Panc1 (cell line): ENCODE measurements at regions not wholly inside any gene's neighbourhood (a gene's known extent, or its start where the extent isn't known, plus 50 kb on each side); places are given as distances from the start of the nearest gene placed in this dataset.

ENCODE experiments used
- ATAC-seq: fragments of 200-7000 bp; cut with Tn5 transposase; 2 replicates; pipeline ENCODE4 v1.9.1; 2020; ENCODE audit warnings: mild to moderate bottlenecking, moderate library complexity
- BruUV-seq: library from RNA; stranded (reverse); fragments of 400-500 nt; replicated peaks from 2 replicates; lab custom pipeline; 2021; lab: Mats Ljungman, UMichigan
- CTCF ChIA-PET: fragments of 300-600 bp; sonication (Branson Sonifier 250); formaldehyde crosslinking; loops from one replicate; lab custom pipeline; 2022; ENCODE audit warnings: antibody characterized with exemption; lab: Charles Lee
- POLR2A ChIA-PET: fragments of 300-600 bp; sonication (Branson Sonifier 250); formaldehyde crosslinking; loops from one replicate; lab custom pipeline; 2022; ENCODE audit warnings: antibody characterized with exemption; lab: Charles Lee
- DNase-seq: peaks from one replicate; pipeline ENCODE4 v3.0.0-alpha.2; 2010; ENCODE audit warnings: low read depth, low spot score
- H3K27ac ChIP-seq: 2 replicates; pipeline ENCODE4 v1.5.1; 2011; ENCODE audit warnings: mild to moderate bottlenecking, low read length, inconsistent platforms
- H3K27me3 ChIP-seq: fragments of 200-500 bp; sonication (Bioruptor generic); 2 replicates; pipeline ENCODE4 v1.6.0; 2014; ENCODE audit warnings: low read length, inconsistent platforms; ENCODE audit not compliant: control insufficient read depth, insufficient read depth
- H3K36me3 ChIP-seq: fragments of 200-500 bp; sonication (Bioruptor generic); 2 replicates; pipeline ENCODE4 v1.5.1; 2014; ENCODE audit warnings: inconsistent platforms, mild to moderate bottlenecking, low read length, moderate library complexity; ENCODE audit not compliant: control insufficient read depth, insufficient read depth
- H3K4me1 ChIP-seq: 2 replicates; pipeline ENCODE4 v1.5.1; 2011; ENCODE audit warnings: inconsistent platforms, mild to moderate bottlenecking, low read length, moderate library complexity; ENCODE audit not compliant: control insufficient read depth, insufficient read depth
- H3K4me3 ChIP-seq, 2 experiments: 2 replicates each; pipeline ENCODE4 v1.5.1; 2011 to 2012; ENCODE audit warnings: low read depth in 2 of 2, low read length in 2 of 2, mild to moderate bottlenecking in 2 of 2, inconsistent platforms in 1 of 2, moderate library complexity in 1 of 2
- H3K9me3 ChIP-seq: fragments of 200-500 bp; sonication (Bioruptor generic); 2 replicates; pipeline ENCODE4 v1.5.1; 2014; ENCODE audit warnings: low read depth, mild to moderate bottlenecking, inconsistent platforms, low read length, moderate library complexity; ENCODE audit not compliant: control insufficient read depth, insufficient read depth
- in situ Hi-C: cut with HindIII; loops from 2 replicates; pipeline ENCODE4 v1.10.0; 2016; ENCODE audit warnings: low sequenced_read_pairs, low pct_unique_long_range_greater_than_20kb
- intact Hi-C: fragments of 100-400 bp; cut with micrococcal nuclease; formaldehyde crosslinking; loops from one replicate; pipeline ENCODE4 v1.10.0; 2022; ENCODE audit not compliant: unreplicated experiment
- TF ChIP-seq, protein P1 (sequence below): fragments of 450-650 bp; IDR thresholded peaks from 2 replicates; pipeline ENCODE4 v1.5.1; 2017; ENCODE audit warnings: mild to moderate bottlenecking
- TF ChIP-seq, protein P2 (sequence below), 2 experiments: IDR thresholded peaks; 2 replicates each; pipeline ENCODE4 v1.6.1; 2011 to 2012; ENCODE audit warnings: low read depth in 2 of 2, control low read depth in 1 of 2, low read length in 1 of 2, mild to moderate bottlenecking in 1 of 2, moderate library complexity in 1 of 2; ENCODE audit not compliant: insufficient read depth in 1 of 2

DNA sequence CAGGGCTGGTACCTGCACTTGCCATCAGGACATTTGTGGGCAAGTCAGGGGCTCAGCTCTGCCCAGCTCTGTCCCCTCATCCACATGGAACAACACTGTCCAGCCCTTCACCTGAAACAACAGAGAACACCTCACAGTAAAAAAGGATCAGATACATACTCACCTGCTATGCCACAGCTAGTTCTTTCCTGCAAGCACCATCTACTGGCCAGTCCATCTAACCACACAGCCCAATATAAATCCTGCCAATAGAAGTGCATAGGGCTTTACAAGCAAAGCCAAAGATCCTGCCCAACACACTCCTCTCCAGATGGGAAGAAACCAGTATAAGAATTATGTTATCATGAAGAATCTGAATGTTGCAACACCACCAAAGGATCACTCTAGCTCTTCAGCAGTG is 52.2 kb upstream of the GALNT13 start:
- Histone ChIP-seq H3K27ac (no peak overlapping the region), H3K9me3 (no peaks in the 10 kb centered on the region), H3K4me3 (no peak overlapping the region), H3K4me1 (no peaks in the 10 kb centered on the region), H3K36me3 (no peaks in the 10 kb centered on the region), H3K27me3 (no peaks in the 10 kb centered on the region)
- intact Hi-C loops (no loop called here), in situ Hi-C loops (no loop called here)
- TF ChIP-seq, protein P1, sequence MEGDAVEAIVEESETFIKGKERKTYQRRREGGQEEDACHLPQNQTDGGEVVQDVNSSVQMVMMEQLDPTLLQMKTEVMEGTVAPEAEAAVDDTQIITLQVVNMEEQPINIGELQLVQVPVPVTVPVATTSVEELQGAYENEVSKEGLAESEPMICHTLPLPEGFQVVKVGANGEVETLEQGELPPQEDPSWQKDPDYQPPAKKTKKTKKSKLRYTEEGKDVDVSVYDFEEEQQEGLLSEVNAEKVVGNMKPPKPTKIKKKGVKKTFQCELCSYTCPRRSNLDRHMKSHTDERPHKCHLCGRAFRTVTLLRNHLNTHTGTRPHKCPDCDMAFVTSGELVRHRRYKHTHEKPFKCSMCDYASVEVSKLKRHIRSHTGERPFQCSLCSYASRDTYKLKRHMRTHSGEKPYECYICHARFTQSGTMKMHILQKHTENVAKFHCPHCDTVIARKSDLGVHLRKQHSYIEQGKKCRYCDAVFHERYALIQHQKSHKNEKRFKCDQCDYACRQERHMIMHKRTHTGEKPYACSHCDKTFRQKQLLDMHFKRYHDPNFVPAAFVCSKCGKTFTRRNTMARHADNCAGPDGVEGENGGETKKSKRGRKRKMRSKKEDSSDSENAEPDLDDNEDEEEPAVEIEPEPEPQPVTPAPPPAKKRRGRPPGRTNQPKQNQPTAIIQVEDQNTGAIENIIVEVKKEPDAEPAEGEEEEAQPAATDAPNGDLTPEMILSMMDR = 0 out of 2 replicates have a peak, but pooled peaks have one; percentile 11
- TF ChIP-seq, protein P2, sequence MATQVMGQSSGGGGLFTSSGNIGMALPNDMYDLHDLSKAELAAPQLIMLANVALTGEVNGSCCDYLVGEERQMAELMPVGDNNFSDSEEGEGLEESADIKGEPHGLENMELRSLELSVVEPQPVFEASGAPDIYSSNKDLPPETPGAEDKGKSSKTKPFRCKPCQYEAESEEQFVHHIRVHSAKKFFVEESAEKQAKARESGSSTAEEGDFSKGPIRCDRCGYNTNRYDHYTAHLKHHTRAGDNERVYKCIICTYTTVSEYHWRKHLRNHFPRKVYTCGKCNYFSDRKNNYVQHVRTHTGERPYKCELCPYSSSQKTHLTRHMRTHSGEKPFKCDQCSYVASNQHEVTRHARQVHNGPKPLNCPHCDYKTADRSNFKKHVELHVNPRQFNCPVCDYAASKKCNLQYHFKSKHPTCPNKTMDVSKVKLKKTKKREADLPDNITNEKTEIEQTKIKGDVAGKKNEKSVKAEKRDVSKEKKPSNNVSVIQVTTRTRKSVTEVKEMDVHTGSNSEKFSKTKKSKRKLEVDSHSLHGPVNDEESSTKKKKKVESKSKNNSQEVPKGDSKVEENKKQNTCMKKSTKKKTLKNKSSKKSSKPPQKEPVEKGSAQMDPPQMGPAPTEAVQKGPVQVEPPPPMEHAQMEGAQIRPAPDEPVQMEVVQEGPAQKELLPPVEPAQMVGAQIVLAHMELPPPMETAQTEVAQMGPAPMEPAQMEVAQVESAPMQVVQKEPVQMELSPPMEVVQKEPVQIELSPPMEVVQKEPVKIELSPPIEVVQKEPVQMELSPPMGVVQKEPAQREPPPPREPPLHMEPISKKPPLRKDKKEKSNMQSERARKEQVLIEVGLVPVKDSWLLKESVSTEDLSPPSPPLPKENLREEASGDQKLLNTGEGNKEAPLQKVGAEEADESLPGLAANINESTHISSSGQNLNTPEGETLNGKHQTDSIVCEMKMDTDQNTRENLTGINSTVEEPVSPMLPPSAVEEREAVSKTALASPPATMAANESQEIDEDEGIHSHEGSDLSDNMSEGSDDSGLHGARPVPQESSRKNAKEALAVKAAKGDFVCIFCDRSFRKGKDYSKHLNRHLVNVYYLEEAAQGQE (IDR thresholded peaks at IDR 0.05; ENCODE audit: insufficient read depth in 1 of 2, low read depth in 2 of 2, low read length in 1 of 2) = no peak
- CTCF ChIA-PET = no interaction called here
- DNase-seq (no peak), ATAC-seq (no peak)
- POLR2A ChIA-PET = interaction anchor here (0.6 kb wide), 1 partner anchor 282 kb away, joined by 4 read pairs; no protein-coding TSS in a partner anchor
- BruUV-seq = no TSS peak
